PC-3 (cell line): ENCODE measurements at regions not wholly inside any gene's neighbourhood (a gene's known extent, or its start where the extent isn't known, plus 50 kb on each side); places are given as distances from the start of the nearest gene placed in this dataset.

Experiments
- EZH2 ChIP-seq: fragments of 300-600 bp; sonication (generic); IDR thresholded peaks from one replicate; pipeline ENCODE4 v1.6.1; 2017; ENCODE audit warnings: antibody characterized with exemption, mild to moderate bottlenecking, low read length; ENCODE audit not compliant: unreplicated experiment
- EZH2phosphoT487 ChIP-seq: fragments of 300-600 bp; sonication (generic); IDR thresholded peaks from 2 replicates; pipeline ENCODE4 v1.6.1; 2018; ENCODE audit warnings: mild to moderate bottlenecking, antibody characterized with exemption, low read length, borderline replicate concordance
- TF ChIP-seq, protein P1 (sequence below): fragments of 300-600 bp; sonication (generic); conservative IDR thresholded peaks from 2 replicates; pipeline ENCODE4 v1.5.1; 2017; ENCODE audit warnings: antibody characterized with exemption, low read depth, mild to moderate bottlenecking, low read length

DNA sequence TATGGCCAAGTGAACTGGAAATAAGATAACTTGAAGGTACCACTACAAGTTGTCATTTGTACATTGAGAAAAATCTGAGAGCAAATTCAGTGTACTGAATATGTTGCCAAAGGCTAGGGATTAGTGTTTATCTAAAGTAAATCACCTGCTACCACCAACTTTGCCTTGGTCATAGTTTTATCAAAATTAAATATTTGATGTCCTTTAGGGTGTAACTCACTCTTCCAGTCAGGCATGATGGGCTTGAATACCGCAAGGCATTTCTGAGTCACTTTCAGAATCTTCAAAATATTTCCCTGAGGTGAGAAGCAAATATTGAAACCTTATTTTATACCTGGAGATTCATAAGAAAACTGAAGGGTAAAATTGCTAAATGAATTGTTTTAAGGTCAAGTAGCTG lies 1338.6 kb upstream of the ACO1 start:
- TF ChIP-seq, protein P1, sequence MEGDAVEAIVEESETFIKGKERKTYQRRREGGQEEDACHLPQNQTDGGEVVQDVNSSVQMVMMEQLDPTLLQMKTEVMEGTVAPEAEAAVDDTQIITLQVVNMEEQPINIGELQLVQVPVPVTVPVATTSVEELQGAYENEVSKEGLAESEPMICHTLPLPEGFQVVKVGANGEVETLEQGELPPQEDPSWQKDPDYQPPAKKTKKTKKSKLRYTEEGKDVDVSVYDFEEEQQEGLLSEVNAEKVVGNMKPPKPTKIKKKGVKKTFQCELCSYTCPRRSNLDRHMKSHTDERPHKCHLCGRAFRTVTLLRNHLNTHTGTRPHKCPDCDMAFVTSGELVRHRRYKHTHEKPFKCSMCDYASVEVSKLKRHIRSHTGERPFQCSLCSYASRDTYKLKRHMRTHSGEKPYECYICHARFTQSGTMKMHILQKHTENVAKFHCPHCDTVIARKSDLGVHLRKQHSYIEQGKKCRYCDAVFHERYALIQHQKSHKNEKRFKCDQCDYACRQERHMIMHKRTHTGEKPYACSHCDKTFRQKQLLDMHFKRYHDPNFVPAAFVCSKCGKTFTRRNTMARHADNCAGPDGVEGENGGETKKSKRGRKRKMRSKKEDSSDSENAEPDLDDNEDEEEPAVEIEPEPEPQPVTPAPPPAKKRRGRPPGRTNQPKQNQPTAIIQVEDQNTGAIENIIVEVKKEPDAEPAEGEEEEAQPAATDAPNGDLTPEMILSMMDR: no peak
- TF ChIP-seq EZH2 (no peak), EZH2phosphoT487 (no peak)
